Testis (tissue), 2 donors: ENCODE measurements at regions not wholly inside any gene's neighbourhood (a gene's known extent, or its start where the extent isn't known, plus 50 kb on each side); places are given as distances from the start of the nearest gene placed in this dataset.
A peak's percentile ranks its signal among the peaks of the same experiment; 100 is the strongest.

ENCODE experiments used
- DNase-seq: peaks from one replicate; pipeline ENCODE4 v3.0.0-alpha.2; 2019
- H3K27ac ChIP-seq, 2 donors: fragments of 200-600 bp; sonication (generic); one replicate each; pipeline ENCODE4 v1.5.1; 2019
- H3K27me3 ChIP-seq: fragments of 200-600 bp; sonication (generic); one replicate; pipeline ENCODE4 v1.5.1; 2019
- H3K36me3 ChIP-seq: fragments of 200-600 bp; sonication (generic); one replicate; pipeline ENCODE4 v1.5.1; 2017; ENCODE audit warnings: low read depth; ENCODE audit errors: missing control alignments
- H3K4me1 ChIP-seq: fragments of 200-600 bp; sonication (generic); one replicate; pipeline ENCODE4 v1.5.1; 2019
- H3K4me3 ChIP-seq, 2 donors: fragments of 200-600 bp; sonication (generic); one replicate each; pipeline ENCODE4 v1.5.1; 2017 to 2019
- H3K9me3 ChIP-seq: fragments of 200-600 bp; sonication (generic); one replicate; pipeline ENCODE4 v1.5.1; 2017
- POLR2A ChIP-seq: fragments of 450-650 bp; IDR thresholded peaks from one replicate; pipeline ENCODE4 v1.6.1; 2017; ENCODE audit warnings: antibody characterized with exemption, mild to moderate bottlenecking, moderate library complexity
- WGBS, 2 donors: methylation state at CpG; one replicate each; pipeline ENCODE4 v1.1.5; 2018; 5-methylcytosine and 5-hydroxymethylcytosine counted together
- intact Hi-C: fragments of 100-400 bp; cut with DNase I; formaldehyde crosslinking; loops from one replicate; pipeline ENCODE4 v1.15.1; 2023; ENCODE audit warnings: low total_unique reads
- TF ChIP-seq, protein P1 (sequence below), 3 experiments: fragments of 450-650 bp in 2 of 3; fragments of 200-600 bp in 1 of 3; sonication (generic) in 1 of 3; IDR thresholded peaks; one replicate each; pipeline ENCODE4 v1.5.1; 2016 to 2019; ENCODE audit warnings: antibody characterized with exemption in 3 of 3, mild to moderate bottlenecking in 2 of 3, moderate library complexity in 1 of 3

DNA sequence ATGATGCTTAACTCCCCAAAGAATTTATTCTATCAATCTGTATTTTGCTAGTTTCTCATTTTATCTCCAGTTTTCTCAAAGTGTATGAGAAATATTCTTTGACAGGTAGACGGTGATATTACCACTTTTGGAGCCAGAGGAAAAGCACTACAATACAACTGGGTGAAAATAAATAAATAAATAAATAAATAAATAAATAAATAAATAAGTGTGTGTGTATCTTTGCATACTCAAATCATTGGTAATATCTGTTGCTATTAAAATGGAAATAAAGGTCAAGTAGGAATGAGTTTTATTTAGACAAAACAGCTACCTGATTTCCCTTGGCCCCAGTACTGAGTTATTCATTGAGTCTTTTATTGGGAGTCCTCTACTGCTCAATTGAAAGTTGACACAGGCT lies 114.3 kb downstream of the RBMX2 start:
- no peak for DNase-seq
- H3K27me3 ChIP-seq = no peaks in the 10 kb centered on the region
- H3K4me3 ChIP-seq = no peak overlapping the region
- H3K36me3 ChIP-seq = no peaks in the 10 kb centered on the region
- TF ChIP-seq POLR2A = no peak
- TF ChIP-seq, protein P1, sequence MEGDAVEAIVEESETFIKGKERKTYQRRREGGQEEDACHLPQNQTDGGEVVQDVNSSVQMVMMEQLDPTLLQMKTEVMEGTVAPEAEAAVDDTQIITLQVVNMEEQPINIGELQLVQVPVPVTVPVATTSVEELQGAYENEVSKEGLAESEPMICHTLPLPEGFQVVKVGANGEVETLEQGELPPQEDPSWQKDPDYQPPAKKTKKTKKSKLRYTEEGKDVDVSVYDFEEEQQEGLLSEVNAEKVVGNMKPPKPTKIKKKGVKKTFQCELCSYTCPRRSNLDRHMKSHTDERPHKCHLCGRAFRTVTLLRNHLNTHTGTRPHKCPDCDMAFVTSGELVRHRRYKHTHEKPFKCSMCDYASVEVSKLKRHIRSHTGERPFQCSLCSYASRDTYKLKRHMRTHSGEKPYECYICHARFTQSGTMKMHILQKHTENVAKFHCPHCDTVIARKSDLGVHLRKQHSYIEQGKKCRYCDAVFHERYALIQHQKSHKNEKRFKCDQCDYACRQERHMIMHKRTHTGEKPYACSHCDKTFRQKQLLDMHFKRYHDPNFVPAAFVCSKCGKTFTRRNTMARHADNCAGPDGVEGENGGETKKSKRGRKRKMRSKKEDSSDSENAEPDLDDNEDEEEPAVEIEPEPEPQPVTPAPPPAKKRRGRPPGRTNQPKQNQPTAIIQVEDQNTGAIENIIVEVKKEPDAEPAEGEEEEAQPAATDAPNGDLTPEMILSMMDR (IDR thresholded peaks at IDR 0.05) = no peak
- no peaks in the 10 kb centered on the region for H3K9me3 ChIP-seq
- H3K27ac ChIP-seq = no peak overlapping the region
- no peaks in the 10 kb centered on the region for H3K4me1 ChIP-seq
- 82 to 93% methylated on average over 1 of the region's 1 CpG for WGBS, 2 donors
- intact Hi-C loops = no loop called here

DNA sequence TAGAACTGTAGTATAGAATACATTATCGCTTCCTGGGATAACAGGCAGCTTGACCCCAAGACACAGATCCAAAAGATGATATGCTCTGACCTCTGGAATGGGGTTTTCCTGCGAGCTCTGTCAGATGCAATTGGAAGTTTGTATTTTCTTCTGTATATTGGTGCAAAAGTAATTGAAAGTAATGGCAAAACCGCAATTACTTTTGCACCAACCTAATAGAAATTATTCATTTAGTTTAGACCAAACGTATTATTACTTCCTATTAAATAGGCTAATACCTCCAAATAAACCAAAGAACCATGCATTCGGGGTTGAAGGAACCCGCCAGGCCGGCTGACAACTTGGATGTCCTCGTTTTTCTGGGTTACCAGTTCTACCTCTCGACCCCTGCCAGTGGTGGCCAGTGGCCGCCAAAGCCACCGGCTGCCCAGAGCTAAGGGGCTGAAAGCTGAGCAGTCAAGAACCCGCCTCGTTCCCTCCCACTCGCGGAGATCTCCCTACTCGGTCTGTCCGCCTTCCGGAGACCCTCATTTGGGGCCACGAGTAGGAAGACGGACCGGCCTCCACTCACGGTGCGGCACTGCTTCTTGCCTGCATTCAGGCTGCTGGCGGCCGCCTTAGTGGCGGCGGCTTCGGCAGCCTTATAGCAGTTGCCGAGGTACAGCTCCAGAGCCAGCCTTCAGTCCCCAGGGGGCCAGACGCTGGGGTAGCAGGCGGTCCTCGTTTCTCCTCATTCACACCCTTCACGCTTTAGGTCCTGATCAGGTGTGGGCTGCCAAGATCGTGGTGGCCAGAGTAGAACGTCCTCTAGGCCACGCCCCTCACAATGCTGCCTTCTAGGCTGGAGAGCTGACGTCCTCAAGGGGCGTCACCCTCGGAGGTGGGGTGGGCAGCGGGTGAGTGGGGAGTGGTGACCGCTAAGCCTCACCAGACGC lies 121.9 kb downstream of the RBMX2 start:
- H3K4me3 ChIP-seq = peak overlapping the region; percentile 21 to 38
- 22 to 45% methylated on average over 7 to 22 of the region's 42 CpGs for WGBS, 2 donors
- DNase-seq = peak; percentile 77
- no peak for TF ChIP-seq POLR2A
- TF ChIP-seq, protein P1 (IDR thresholded peaks at IDR 0.05) = no peak
- intact Hi-C loops = no loop called here
- H3K36me3 ChIP-seq = no peaks in the 10 kb centered on the region
- no peaks in the 10 kb centered on the region for H3K27me3 ChIP-seq
- H3K9me3 ChIP-seq = no peaks in the 10 kb centered on the region
- no peaks in the 10 kb centered on the region for H3K4me1 ChIP-seq
- H3K27ac ChIP-seq = no peak overlapping the region

DNA sequence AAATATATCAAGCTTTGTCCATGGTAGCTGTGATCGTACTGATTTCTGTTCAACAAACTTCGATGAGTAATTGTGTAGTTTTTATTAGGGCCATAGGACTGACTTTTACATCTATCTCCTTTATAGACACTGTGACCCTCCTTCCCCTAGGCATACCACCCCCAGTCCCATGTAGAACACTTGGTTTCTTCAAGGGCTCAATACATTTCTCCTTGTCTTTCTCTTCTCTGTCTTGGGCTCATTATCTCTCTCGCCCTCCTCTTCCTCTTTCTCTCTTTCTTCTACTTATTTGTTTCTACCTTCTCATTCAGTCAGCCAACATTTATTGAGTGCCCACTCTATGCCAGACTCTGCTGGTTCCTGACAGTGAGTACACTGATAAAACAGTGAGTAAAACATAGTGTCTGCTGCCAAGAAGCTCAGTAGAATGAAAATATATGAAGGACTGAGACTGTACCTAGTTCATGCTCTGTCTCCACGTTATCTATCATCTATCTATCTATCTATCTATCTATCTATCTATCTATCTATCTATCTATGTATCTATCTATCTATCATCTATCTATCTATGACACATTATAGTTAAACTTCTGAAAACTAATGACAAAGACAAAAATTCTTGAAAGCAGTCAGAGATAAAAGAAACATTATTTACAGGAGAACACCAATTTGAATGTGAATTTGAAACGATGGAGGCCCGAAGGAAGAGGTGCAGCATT lies 122.8 kb downstream of the RBMX2 start:
- TF ChIP-seq, protein P1 (IDR thresholded peaks at IDR 0.05) = no peak
- TF ChIP-seq POLR2A = no peak
- Histone ChIP-seq H3K4me3 (no peak overlapping the region), H3K9me3 (no peaks in the 10 kb centered on the region), H3K36me3 (no peaks in the 10 kb centered on the region), H3K27me3 (no peaks in the 10 kb centered on the region), H3K4me1 (no peaks in the 10 kb centered on the region), H3K27ac (no peak overlapping the region)
- no peak for DNase-seq
- intact Hi-C loops = no loop called here
- 65 to 67% methylated on average over 6 of the region's 6 CpGs for WGBS, 2 donors

DNA sequence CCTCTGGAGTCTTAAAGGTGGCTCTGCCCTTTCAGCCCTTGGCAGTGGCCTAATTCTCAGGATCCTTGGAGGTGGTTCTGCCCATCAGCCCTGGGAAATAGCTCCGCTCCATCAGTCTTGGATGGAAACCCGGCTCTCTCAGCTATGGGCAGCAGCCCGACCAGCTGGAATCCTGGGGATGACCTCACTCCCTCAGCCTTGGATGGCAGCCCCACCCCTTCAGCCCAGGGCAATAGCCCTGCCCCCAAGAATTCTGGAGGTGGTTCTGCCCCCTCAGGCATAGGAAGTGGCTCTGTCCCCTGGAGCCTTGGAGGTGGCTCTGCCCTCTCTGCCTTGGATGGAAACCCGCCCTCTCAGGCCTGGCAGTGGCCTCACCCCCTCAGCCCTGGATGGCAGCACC lies 127.7 kb downstream of the RBMX2 start:
- Histone ChIP-seq H3K36me3 (no peaks in the 10 kb centered on the region), H3K9me3 (no peaks in the 10 kb centered on the region), H3K4me3 (no peak overlapping the region), H3K27me3 (no peaks in the 10 kb centered on the region), H3K27ac (no peak overlapping the region), H3K4me1 (no peaks in the 10 kb centered on the region)
- TF ChIP-seq, protein P1 (IDR thresholded peaks at IDR 0.05) = no peak
- TF ChIP-seq POLR2A = no peak
- intact Hi-C loops = no loop called here
- WGBS, 2 donors = 96% methylated on average over 3 of the region's 4 CpGs; no CpG with 5 or more reads in 1 of the 2 donors
- no peak for DNase-seq
